A549 (cell line): ENCODE measurements at regions not wholly inside any gene's neighbourhood (a gene's known extent, or its start where the extent isn't known, plus 50 kb on each side); places are given as distances from the start of the nearest gene placed in this dataset.

Experiments
- ATAC-seq, 2 experiments: fragments of 200-7000 bp in 1 of 2; fragments of >200 bp in 1 of 2; cut with Nextera tagmentation in 1 of 2; cut with Tn5 transposase in 1 of 2; 3 replicates each; pipeline versions ENCODE4 v1.8.0 to v1.9.1; 2018 to 2020; ENCODE audit warnings: mild to moderate bottlenecking in 1 of 2, moderate library complexity in 1 of 2
- CTCF ChIA-PET: fragments of 300-600 bp; sonication (Branson Sonifier 250); formaldehyde crosslinking; extraction: SDS; loops from one replicate; lab custom pipeline; 2021; ENCODE audit warnings: antibody characterized with exemption, inconsistent platforms; lab: Yijun Ruan, JAX
- POLR2A ChIA-PET: fragments of 350-600 bp; formaldehyde crosslinking; extraction: SDS; loops from one replicate; lab custom pipeline; 2021; ENCODE audit warnings: antibody characterized with exemption, inconsistent platforms; lab: Yijun Ruan, JAX
- DNase-seq, 2 experiments: peaks; one replicate each; pipeline versions ENCODE4 v3.0.0 to v3.0.0-alpha.2; 2011 to 2016; ENCODE audit warnings: low read depth in 1 of 2, low spot score in 1 of 2
- FAIRE-seq: peaks from 2 replicates; lab custom pipeline; 2011; peaks lifted over from hg19 to GRCh38; lab: Jason Lieb, UNC
- H3K27ac ChIP-seq, 2 experiments: fragments of >200 bp; sonication (Bioruptor Twin); formaldehyde crosslinking; 3 replicates each; pipeline ENCODE4 v1.5.1; 2016 to 2017
- H3K4me1 ChIP-seq: fragments of >200 bp; sonication (Bioruptor Twin); formaldehyde crosslinking; 3 replicates; pipeline ENCODE4 v1.6.1; 2016
- H3K4me2 ChIP-seq: fragments of >200 bp; sonication (Bioruptor Twin); formaldehyde crosslinking; 3 replicates; pipeline ENCODE4 v1.6.1; 2016
- H3K4me3 ChIP-seq: fragments of >200 bp; sonication (Bioruptor Twin); formaldehyde crosslinking; 3 replicates; pipeline ENCODE4 v1.5.1; 2016
- H3K9me3 ChIP-seq: fragments of >200 bp; sonication (Bioruptor Twin); formaldehyde crosslinking; 3 replicates; pipeline ENCODE4 v1.6.1; 2016
- ATOH8 ChIP-seq: fragments of 250-450 bp; sonication (Bioruptor Pico); IDR thresholded peaks from 2 replicates; pipeline ENCODE4 v1.5.0; 2020; ENCODE audit warnings: low read depth, mild to moderate bottlenecking, moderate library complexity
- BCL3 ChIP-seq: fragments of >200 bp; sonication (Bioruptor Twin); formaldehyde crosslinking; IDR thresholded peaks from 3 replicates; pipeline ENCODE4 v1.6.1; 2016
- CBX2 ChIP-seq: fragments of 200-600 bp; sonication (generic); IDR thresholded peaks from 2 replicates; pipeline ENCODE4 v1.6.1; 2016; ENCODE audit warnings: low read depth, mild to moderate bottlenecking, borderline replicate concordance
- CBX8 ChIP-seq: fragments of 200-600 bp; sonication (generic); IDR thresholded peaks from 2 replicates; pipeline ENCODE4 v1.6.1; 2016
- CHD2 ChIP-seq: fragments of 150-350 bp; IDR thresholded peaks from 2 replicates; pipeline ENCODE4 v1.6.1; 2014; ENCODE audit warnings: low read length; ENCODE audit not compliant: partially characterized antibody
- EHF ChIP-seq: fragments of 250-450 bp; sonication (Bioruptor Pico); IDR thresholded peaks from 2 replicates; pipeline ENCODE4 v1.5.0; 2020; ENCODE audit warnings: mild to moderate bottlenecking
- ELK1 ChIP-seq: fragments of 150-350 bp; IDR thresholded peaks from 2 replicates; pipeline ENCODE4 v1.6.1; 2014; ENCODE audit warnings: low read depth, mild to moderate bottlenecking, low read length
- EP300 ChIP-seq, 2 experiments: fragments of >200 bp; sonication (Bioruptor Twin); formaldehyde crosslinking; IDR thresholded peaks; 2 replicates in 1 of 2; 3 replicates in 1 of 2; pipeline ENCODE4 v1.6.1; 2016 to 2017
- FOXS1 ChIP-seq: fragments of 250-450 bp; sonication (Bioruptor Pico); IDR thresholded peaks from 2 replicates; pipeline ENCODE4 v1.5.0; 2020; ENCODE audit warnings: mild to moderate bottlenecking, moderate library complexity
- HEYL ChIP-seq: fragments of 250-450 bp; sonication (Bioruptor Pico); IDR thresholded peaks from 2 replicates; pipeline ENCODE4 v1.8.0; 2021; ENCODE audit warnings: mild to moderate bottlenecking, moderate library complexity
- HMGXB4 ChIP-seq: fragments of 250-450 bp; sonication (Bioruptor Pico); IDR thresholded peaks from 2 replicates; pipeline ENCODE4 v1.5.0; 2021; ENCODE audit warnings: mild to moderate bottlenecking, moderate library complexity, borderline replicate concordance
- JUN ChIP-seq, 2 experiments: fragments of >200 bp; sonication (Bioruptor Twin); formaldehyde crosslinking; IDR thresholded peaks; 2 replicates in 1 of 2; 3 replicates in 1 of 2; pipeline ENCODE4 v1.6.1; 2016 to 2017
- KDM5A ChIP-seq: fragments of 200-600 bp; sonication (generic); IDR thresholded peaks from 2 replicates; pipeline ENCODE4 v1.6.1; 2016; ENCODE audit warnings: antibody characterized with exemption, mild to moderate bottlenecking
- MAZ ChIP-seq: fragments of 150-350 bp; IDR thresholded peaks from 2 replicates; pipeline ENCODE4 v1.6.1; 2014; ENCODE audit warnings: antibody characterized with exemption, low read depth, low read length, borderline replicate concordance
- MYC ChIP-seq: IDR thresholded peaks from 2 replicates; pipeline ENCODE4 v1.6.1; 2012; ENCODE audit warnings: mild to moderate bottlenecking, inconsistent platforms, low read length, improper control_type of control experiment, borderline replicate concordance
- NFE2L2 ChIP-seq: fragments of 150-350 bp; conservative IDR thresholded peaks from 2 replicates; pipeline ENCODE4 v1.6.1; 2014; ENCODE audit warnings: low read length
- PHF8 ChIP-seq: fragments of 200-600 bp; sonication (generic); IDR thresholded peaks from 2 replicates; pipeline ENCODE4 v1.6.1; 2016; ENCODE audit warnings: low read depth, mild to moderate bottlenecking, antibody characterized with exemption, moderate library complexity, borderline replicate concordance
- RARB ChIP-seq: fragments of 250-450 bp; sonication (Bioruptor Pico); IDR thresholded peaks from 2 replicates; pipeline ENCODE4 v1.8.0; 2021; ENCODE audit warnings: mild to moderate bottlenecking, moderate library complexity
- REST ChIP-seq: fragments of 200-600 bp; sonication (generic); IDR thresholded peaks from 2 replicates; pipeline ENCODE4 v1.6.1; 2016; ENCODE audit warnings: antibody characterized with exemption, mild to moderate bottlenecking, moderate library complexity
- SREBF2 ChIP-seq: fragments of 450-650 bp; IDR thresholded peaks from 2 replicates; pipeline ENCODE4 v1.6.1; 2014; ENCODE audit warnings: mild to moderate bottlenecking, moderate library complexity
- TP53 ChIP-seq: fragments of 250-450 bp; sonication (Bioruptor Pico); IDR thresholded peaks from 2 replicates; pipeline ENCODE4 v1.5.0; 2021; ENCODE audit warnings: mild to moderate bottlenecking, moderate library complexity
- USF2 ChIP-seq: fragments of 450-650 bp; IDR thresholded peaks from 2 replicates; pipeline ENCODE4 v1.6.1; 2014; ENCODE audit warnings: antibody characterized with exemption
- ZFP36 ChIP-seq: fragments of 450-650 bp; IDR thresholded peaks from 2 replicates; pipeline ENCODE4 v1.6.1; 2014; ENCODE audit warnings: borderline replicate concordance; ENCODE audit not compliant: partially characterized antibody
- ZNF302 ChIP-seq: fragments of 250-450 bp; sonication (Bioruptor Pico); IDR thresholded peaks from 2 replicates; pipeline ENCODE4 v1.9.0; 2021; ENCODE audit warnings: inconsistent platforms, mild to moderate bottlenecking, moderate library complexity
- WGBS: methylation state at CpG from one replicate; pipeline ENCODE4 v1.1.6; 2017; ENCODE audit errors: missing lambda C conversion rate; 5-methylcytosine and 5-hydroxymethylcytosine counted together

- TF ChIP-seq MYC = no peak
These were observed 188.9 kb downstream of the ZIC5 start (continued) for GRCh38 chr13:99782669-99783068.

GRCh38 chr13:99778500-99778899 is 193.1 kb downstream of the ZIC5 start:
- Histone ChIP-seq H3K4me2 (no peak overlapping the region), H3K9me3 (no peaks in the 10 kb centered on the region), H3K4me3 (no peak overlapping the region), H3K4me1 (no peaks in the 10 kb centered on the region), H3K27ac (no peak overlapping the region)
- DNase-seq (no peak), FAIRE-seq (no peak), ATAC-seq (no peak)
- POLR2A ChIA-PET = no interaction called here
- CTCF ChIA-PET = interaction anchor here (0.6 kb wide), 1 partner anchor 124 kb away, joined by 4 read pairs; no protein-coding TSS in a partner anchor
- WGBS = 57% methylated on average over 2 of the region's 2 CpGs
- TF ChIP-seq HEYL (CRISPR knock-in tag) = no peak
- TF ChIP-seq JUN (IDR thresholded peaks at IDR 0.05) = no peak
- TF ChIP-seq EHF = no peak
- no peak for TF ChIP-seq BCL3
- no peak for TF ChIP-seq TP53 (CRISPR knock-in tag)
- no peak for TF ChIP-seq EP300 (IDR thresholded peaks at IDR 0.05)
- no peak for TF ChIP-seq MAZ
- no peak for TF ChIP-seq CHD2
- no peak for TF ChIP-seq PHF8
- no peak for TF ChIP-seq USF2
- TF ChIP-seq MYC = no peak
- no peak for TF ChIP-seq HMGXB4 (CRISPR knock-in tag)
- TF ChIP-seq ZFP36 = no peak
- no peak for TF ChIP-seq CBX2
- no peak for TF ChIP-seq KDM5A
- no peak for TF ChIP-seq CBX8
- no peak for TF ChIP-seq SREBF2
- TF ChIP-seq NFE2L2 = no peak
- no peak for TF ChIP-seq ELK1
- TF ChIP-seq RARB = no peak

GRCh38 chr13:99777873-99778272 is 193.7 kb downstream of the ZIC5 start:
- Histone ChIP-seq H3K4me2 (no peak overlapping the region), H3K4me3 (no peak overlapping the region), H3K4me1 (no peaks in the 10 kb centered on the region), H3K9me3 (no peaks in the 10 kb centered on the region), H3K27ac (no peak overlapping the region)
- WGBS = 50% methylated on average over 3 of the region's 3 CpGs
- DNase-seq = no peak
- POLR2A ChIA-PET = no interaction called here
- no peak for TF ChIP-seq REST
- TF ChIP-seq MYC = no peak
- no peak for TF ChIP-seq FOXS1 (CRISPR knock-in tag)
- no peak for TF ChIP-seq ATOH8
- TF ChIP-seq ZNF302 (CRISPR knock-in tag) = no peak
- CTCF ChIA-PET = no interaction called here
- no peak for FAIRE-seq
- no peak for ATAC-seq
